HG03135 (cell line): ENCODE measurements at regions not wholly inside any gene's neighbourhood (a gene's known extent, or its start where the extent isn't known, plus 50 kb on each side); places are given as distances from the start of the nearest gene placed in this dataset.
"Not testable (repeated sequence)": the region's sequence is repeated elsewhere in the genome, so short reads cannot be mapped to it uniquely, and the experiment has no call there.

Source experiments
- ATAC-seq: cut with Tn5 transposase; IDR thresholded peaks from one replicate; pipeline ENCODE4 v1.9.1; 2021; ENCODE audit warnings: mild to moderate bottlenecking, moderate library complexity; ENCODE audit not compliant: unreplicated experiment

GRCh38 chr4:85153221-85153620 lies 186.7 kb upstream of the WDFY3 start:
- ATAC-seq, result no peak

- no peak for ATAC-seq
These were observed 188.1 kb upstream of the WDFY3 start for GRCh38 chr4:85154591-85154990.

- no peak for ATAC-seq
These were observed 199.3 kb upstream of the WDFY3 start for GRCh38 chr4:85165808-85166207.

- ATAC-seq, result no peak
These were observed 199.8 kb upstream of the WDFY3 start for GRCh38 chr4:85166318-85166717.

- ATAC-seq, result no peak
These were observed 201.8 kb upstream of the WDFY3 start for GRCh38 chr4:85168234-85168834.

- ATAC-seq, result no peak
These were observed 203.8 kb upstream of the WDFY3 start for GRCh38 chr4:85170241-85170640.

- ATAC-seq, result no peak
These were observed 208.7 kb upstream of the WDFY3 start for GRCh38 chr4:85175190-85175589.

- no peak for ATAC-seq
These were observed 210.6 kb upstream of the WDFY3 start for GRCh38 chr4:85177092-85177491.

GRCh38 chr4:85177679-85178078 lies 211.2 kb upstream of the WDFY3 start:
- ATAC-seq, result no peak

- ATAC-seq, result no peak
These were observed 214.0 kb upstream of the WDFY3 start for GRCh38 chr4:85180533-85180932.

- ATAC-seq, result no peak
These were observed 220.6 kb upstream of the WDFY3 start for GRCh38 chr4:85187106-85187505.

GRCh38 chr4:85196015-85196414 lies 229.5 kb upstream of the WDFY3 start:
- not testable (repeated sequence) for ATAC-seq

GRCh38 chr4:85200106-85200505 lies 233.6 kb upstream of the WDFY3 start:
- no peak for ATAC-seq

GRCh38 chr4:85209161-85209560 lies 242.7 kb upstream of the WDFY3 start:
- ATAC-seq, result no peak

- ATAC-seq, result no peak
These were observed 243.9 kb upstream of the WDFY3 start for GRCh38 chr4:85210353-85210752.

GRCh38 chr4:85216571-85216970 lies 250.1 kb upstream of the WDFY3 start:
- ATAC-seq, result not testable (repeated sequence)

GRCh38 chr4:85218756-85219155 lies 252.3 kb upstream of the WDFY3 start:
- ATAC-seq, result no peak

GRCh38 chr4:85221606-85222005 lies 253.3 kb upstream of the ARHGAP24 start:
- ATAC-seq, result no peak

GRCh38 chr4:85222561-85222960 lies 252.4 kb upstream of the ARHGAP24 start:
- ATAC-seq, result no peak

GRCh38 chr4:85228264-85228663 lies 246.7 kb upstream of the ARHGAP24 start:
- ATAC-seq, result no peak

- ATAC-seq, result no peak
These were observed 241.4 kb upstream of the ARHGAP24 start for GRCh38 chr4:85233516-85233915.

GRCh38 chr4:85243857-85244256 lies 231.1 kb upstream of the ARHGAP24 start:
- no peak for ATAC-seq

- no peak for ATAC-seq
These were observed 230.3 kb upstream of the ARHGAP24 start for GRCh38 chr4:85244638-85245037.
